Right lobe of liver (tissue), 6 donors: ENCODE measurements at regions not wholly inside any gene's neighbourhood (a gene's known extent, or its start where the extent isn't known, plus 50 kb on each side); places are given as distances from the start of the nearest gene placed in this dataset.
"Not testable (repeated sequence)": the region's sequence is repeated elsewhere in the genome, so short reads cannot be mapped to it uniquely, and the experiment has no call there.

ENCODE experiments used
- ATAC-seq, 4 donors: fragments of 200-7000 bp; cut with Tn5 transposase; one replicate each; pipeline ENCODE4 v1.9.1; 2020; ENCODE audit warnings: mild to moderate bottlenecking in 4 of 4, moderate library complexity in 4 of 4
- DNase-seq, 3 donors: peaks; one replicate each; pipeline ENCODE4 v3.0.0-alpha.2; 2020
- H3K27ac ChIP-seq, 3 donors: fragments of 200-600 bp; one replicate each; pipeline ENCODE4 v1.8.0; 2022
- H3K27me3 ChIP-seq, 2 donors: fragments of 200-600 bp; one replicate each; pipeline ENCODE4 v1.8.0; 2022
- H3K36me3 ChIP-seq, 4 donors: fragments of 200-600 bp; sonication (generic) in 1 of 4; one replicate each; pipeline versions ENCODE4 v1.5.1 to v1.8.0; 2017 to 2022; ENCODE audit warnings: control low read depth in 1 of 4
- H3K4me1 ChIP-seq, 4 donors: fragments of 200-600 bp; sonication (generic) in 1 of 4; one replicate each; pipeline versions ENCODE4 v1.5.1 to v1.8.0; 2017 to 2022; ENCODE audit warnings: control low read depth in 1 of 4
- H3K4me3 ChIP-seq, 3 donors: fragments of 200-600 bp; one replicate each; pipeline ENCODE4 v1.8.0; 2022
- H3K9me3 ChIP-seq, 4 donors: fragments of 200-600 bp; sonication (generic) in 1 of 4; one replicate each; pipeline versions ENCODE4 v1.5.1 to v1.8.0; 2017 to 2022; ENCODE audit warnings: control low read depth in 1 of 4
- CTCF ChIP-seq, 4 donors: fragments of 200-600 bp in 3 of 4; fragments of 450-650 bp in 1 of 4; IDR thresholded peaks; one replicate each; pipeline versions ENCODE4 v1.5.1 to v1.8.0; 2016 to 2022; ENCODE audit warnings: antibody characterized with exemption in 4 of 4, mild to moderate bottlenecking in 2 of 4
- POLR2A ChIP-seq: fragments of 450-650 bp; IDR thresholded peaks from one replicate; pipeline ENCODE4 v1.6.1; 2017; ENCODE audit warnings: antibody characterized with exemption, mild to moderate bottlenecking
- WGBS: methylation state at CpG from one replicate; pipeline ENCODE4 v1.1.6; 2018; ENCODE audit warnings: low coverage, low lambda C conversion rate; ENCODE audit not compliant: insufficient coverage; ENCODE audit errors: missing lambda C conversion rate; 5-methylcytosine and 5-hydroxymethylcytosine counted together
- intact Hi-C, 2 donors: fragments of 100-400 bp; cut with DNase I; formaldehyde crosslinking; loops; one replicate each; pipeline versions ENCODE4 v1.11.2 to v1.14.1; 2022
- donor health status: DM: no; HTN: yes; CAD: no.
- donor health status: DM: no; HTN: no; CAD: no.
- donor health status: DM: no; HTN: no; CAD: no.
- donor health status: DM: no; HTN: yes; CAD: no.
- donor health status: DM: no; HTN: yes; CAD: no.

- H3K4me1 ChIP-seq: no peaks in the 10 kb centered on the region
- H3K36me3 ChIP-seq: no peaks in the 10 kb centered on the region
- WGBS: 75% methylated on average over 1 of the region's 1 CpG
- no peak overlapping the region for H3K27ac ChIP-seq
- H3K27me3 ChIP-seq: peaks cover 0 to 15% of the 10 kb centered on the region in 2 donors
- H3K9me3 ChIP-seq: no peaks in the 10 kb centered on the region
- ATAC-seq (no peak), DNase-seq (no peak)
- intact Hi-C loops: no loop called here
- H3K4me3 ChIP-seq: no peak overlapping the region
- TF ChIP-seq POLR2A (no peak), CTCF (IDR thresholded peaks at IDR 0.05) (no peak)
Measured at GRCh38 chr15:28459279-28459678, 73.5 kb downstream of the GOLGA8G start.

- H3K9me3 ChIP-seq, ATAC-seq, H3K4me3 ChIP-seq, H3K36me3 ChIP-seq, H3K4me1 ChIP-seq, intact Hi-C loops, H3K27ac ChIP-seq: not testable (repeated sequence)
- peaks cover 0 to 15% of the 10 kb centered on the region in 2 donors for H3K27me3 ChIP-seq
- 90% methylated on average over 16 of the region's 32 CpGs for WGBS
- peak; percentile 20 to 68 (median 45) for DNase-seq
Measured at GRCh38 chr15:28457396-28457932, 75.3 kb downstream of the GOLGA8G start.

GRCh38 chr15:28456476-28457395, 76.0 kb downstream of the GOLGA8G start:
- TF ChIP-seq CTCF (IDR thresholded peaks at IDR 0.05) (no peak), POLR2A (no peak)
- ATAC-seq (no peak), DNase-seq (peak; percentile 22 to 69 (median 44))
- Histone ChIP-seq H3K27me3 (peaks cover 0 to 15% of the 10 kb centered on the region in 2 donors), H3K9me3 (no peaks in the 10 kb centered on the region), H3K4me3 (no peak overlapping the region), H3K4me1 (no peaks in the 10 kb centered on the region), H3K36me3 (no peaks in the 10 kb centered on the region), H3K27ac (no peak overlapping the region)
- WGBS: 62% methylated on average over 13 of the region's 30 CpGs
- intact Hi-C loops: no loop called here

GRCh38 chr15:28455537-28456475, 77.0 kb downstream of the GOLGA8G start:
- ATAC-seq: not testable (repeated sequence)
- WGBS: 79% methylated on average over 4 of the region's 28 CpGs
- peak; percentile 22 to 70 (median 45) for DNase-seq

GRCh38 chr15:28454751-28455220, 76.3 kb downstream of the GOLGA8F start:
- H3K4me3 ChIP-seq, intact Hi-C loops, H3K36me3 ChIP-seq, H3K27ac ChIP-seq, ATAC-seq, H3K9me3 ChIP-seq, H3K4me1 ChIP-seq: not testable (repeated sequence)
- WGBS: no CpG with 5 or more reads among the region's 43 CpGs
- H3K27me3 ChIP-seq: peaks cover 0 to 15% of the 10 kb centered on the region in 2 donors
- DNase-seq: peak in 1 of 3 donors; percentile 49

More at GRCh38 chr15:28455537-28456475, 77.0 kb downstream of the GOLGA8G start:
- H3K9me3 ChIP-seq, H3K4me1 ChIP-seq, H3K27ac ChIP-seq, intact Hi-C loops, H3K36me3 ChIP-seq, H3K4me3 ChIP-seq: not testable (repeated sequence)
- H3K27me3 ChIP-seq: peaks cover 0 to 15% of the 10 kb centered on the region in 2 donors
